ENCODE measurements at regions not wholly inside any gene's neighbourhood (a gene's known extent, or its start where the extent isn't known, plus 50 kb on each side); places are given as distances from the start of the nearest gene placed in this dataset.

- peak; percentile 41 for DNase-seq (ENCODE audit: low read depth)
- TF ChIP-seq CTCF (IDR thresholded peaks at IDR 0.05; ENCODE audit: low read length, missing control alignments), result no peak
Observed at GRCh38 chr2:67782443-67782842, 280.4 kb downstream of the C1D start.

GRCh38 chr2:67783026-67783425 is 279.8 kb downstream of the C1D start:
- DNase-seq (ENCODE audit: low read depth), result no peak
- H3K4me3 ChIP-seq (replicated peaks; ENCODE audit: low read depth, low read length), result no peak overlapping the region
- TF ChIP-seq CTCF (IDR thresholded peaks at IDR 0.05; ENCODE audit: low read length, missing control alignments), result no peak

More at GRCh38 chr2:67782443-67782842, 280.4 kb downstream of the C1D start:
- no peak overlapping the region for H3K4me3 ChIP-seq (replicated peaks; ENCODE audit: low read depth, low read length)

- no peak overlapping the region for H3K4me3 ChIP-seq (replicated peaks; ENCODE audit: low read depth, low read length)
- no peak for TF ChIP-seq CTCF (IDR thresholded peaks at IDR 0.05; ENCODE audit: low read length, missing control alignments)
- peak; percentile 57 for DNase-seq (ENCODE audit: low read depth)
Observed at GRCh38 chr2:67790622-67791021, 272.2 kb downstream of the C1D start.

GRCh38 chr2:67792191-67792590 is 270.6 kb downstream of the C1D start:
- DNase-seq (ENCODE audit: low read depth), result no peak
- TF ChIP-seq CTCF (IDR thresholded peaks at IDR 0.05; ENCODE audit: low read length, missing control alignments), result no peak
- no peak overlapping the region for H3K4me3 ChIP-seq (replicated peaks; ENCODE audit: low read depth, low read length)

GRCh38 chr2:67792681-67793091 is 270.1 kb downstream of the C1D start:
- H3K4me3 ChIP-seq (replicated peaks; ENCODE audit: low read depth, low read length), result no peak overlapping the region
- TF ChIP-seq CTCF (IDR thresholded peaks at IDR 0.05; ENCODE audit: low read length, missing control alignments), result no peak
- DNase-seq (ENCODE audit: low read depth), result no peak

GRCh38 chr2:67797801-67798540 is 264.8 kb downstream of the C1D start:
- TF ChIP-seq CTCF (IDR thresholded peaks at IDR 0.05; ENCODE audit: low read length, missing control alignments), result no peak
- no peak overlapping the region for H3K4me3 ChIP-seq (replicated peaks; ENCODE audit: low read depth, low read length)
- peak; percentile 71 for DNase-seq (ENCODE audit: low read depth)
